ENCODE measurements at regions not wholly inside any gene's neighbourhood (a gene's known extent, or its start where the extent isn't known, plus 50 kb on each side); places are given as distances from the start of the nearest gene placed in this dataset.

DNA sequence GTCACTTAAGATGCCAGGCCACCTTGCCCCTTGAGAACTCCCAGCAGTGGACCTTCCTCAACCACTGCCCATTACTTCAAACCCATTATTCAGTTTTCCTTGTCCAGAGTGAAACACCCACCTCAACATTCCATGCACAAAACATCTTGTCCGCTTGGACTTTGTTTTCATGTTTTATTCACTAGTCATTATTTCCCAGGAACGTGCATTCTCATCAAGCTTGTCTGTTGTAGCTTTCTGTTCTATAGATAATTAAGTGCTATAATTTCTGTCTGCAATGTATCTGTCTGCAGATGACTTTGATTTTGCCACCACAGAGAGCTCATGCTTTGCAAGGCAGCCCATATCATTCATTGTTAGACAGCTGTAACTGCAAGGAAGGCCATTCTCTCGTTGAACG is 117.4 kb downstream of the RAB18 start:
- H3K27me3 ChIP-seq = peaks cover 0 to 23% of the 10 kb centered on the region in 2 donors
- no peaks in the 10 kb centered on the region for H3K4me1 ChIP-seq
- no peak overlapping the region for H3K4me3 ChIP-seq
- no peak overlapping the region for H3K27ac ChIP-seq
- no peaks in the 10 kb centered on the region for H3K9me3 ChIP-seq
- TF ChIP-seq, protein P1, sequence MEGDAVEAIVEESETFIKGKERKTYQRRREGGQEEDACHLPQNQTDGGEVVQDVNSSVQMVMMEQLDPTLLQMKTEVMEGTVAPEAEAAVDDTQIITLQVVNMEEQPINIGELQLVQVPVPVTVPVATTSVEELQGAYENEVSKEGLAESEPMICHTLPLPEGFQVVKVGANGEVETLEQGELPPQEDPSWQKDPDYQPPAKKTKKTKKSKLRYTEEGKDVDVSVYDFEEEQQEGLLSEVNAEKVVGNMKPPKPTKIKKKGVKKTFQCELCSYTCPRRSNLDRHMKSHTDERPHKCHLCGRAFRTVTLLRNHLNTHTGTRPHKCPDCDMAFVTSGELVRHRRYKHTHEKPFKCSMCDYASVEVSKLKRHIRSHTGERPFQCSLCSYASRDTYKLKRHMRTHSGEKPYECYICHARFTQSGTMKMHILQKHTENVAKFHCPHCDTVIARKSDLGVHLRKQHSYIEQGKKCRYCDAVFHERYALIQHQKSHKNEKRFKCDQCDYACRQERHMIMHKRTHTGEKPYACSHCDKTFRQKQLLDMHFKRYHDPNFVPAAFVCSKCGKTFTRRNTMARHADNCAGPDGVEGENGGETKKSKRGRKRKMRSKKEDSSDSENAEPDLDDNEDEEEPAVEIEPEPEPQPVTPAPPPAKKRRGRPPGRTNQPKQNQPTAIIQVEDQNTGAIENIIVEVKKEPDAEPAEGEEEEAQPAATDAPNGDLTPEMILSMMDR (IDR thresholded peaks at IDR 0.05) = no peak
- no peak for ATAC-seq
- no peak for DNase-seq
- intact Hi-C loops (cut with DNase I) = no loop called here
- no peaks in the 10 kb centered on the region for H3K36me3 ChIP-seq

DNA sequence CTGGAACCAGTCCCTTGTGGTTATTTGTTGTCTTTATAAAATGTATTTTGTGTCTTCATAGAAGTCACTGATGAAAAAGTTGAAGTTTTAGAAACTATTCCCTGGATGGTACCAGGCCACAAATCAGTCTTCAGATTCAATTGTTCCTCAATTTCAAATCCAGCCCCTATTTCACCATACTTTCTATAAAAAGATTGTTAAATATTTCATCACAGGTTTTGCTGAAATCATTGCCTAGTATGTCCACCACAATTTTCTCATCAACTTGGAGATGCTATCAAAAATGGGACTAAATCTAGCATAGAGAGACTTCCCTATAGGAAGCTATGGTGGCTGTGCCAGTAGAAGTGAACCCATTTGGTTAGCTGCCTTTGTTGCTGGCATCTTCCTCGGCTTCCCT is 118.5 kb downstream of the RAB18 start:
- Histone ChIP-seq H3K4me1 (no peaks in the 10 kb centered on the region), H3K27ac (no peak overlapping the region), H3K4me3 (no peak overlapping the region), H3K36me3 (no peaks in the 10 kb centered on the region), H3K27me3 (peaks cover 0 to 23% of the 10 kb centered on the region in 2 donors), H3K9me3 (no peaks in the 10 kb centered on the region)
- no peak for ATAC-seq
- no peak for DNase-seq
- TF ChIP-seq, protein P1 (IDR thresholded peaks at IDR 0.05) = no peak
- intact Hi-C loops (cut with DNase I) = no loop called here

All from left lung (tissue), 4 donors.